Ishikawa (cell line): ENCODE measurements at regions not wholly inside any gene's neighbourhood (a gene's known extent, or its start where the extent isn't known, plus 50 kb on each side); places are given as distances from the start of the nearest gene placed in this dataset.

ENCODE experiments used
- CEBPB ChIP-seq: IDR thresholded peaks from 2 replicates; pipeline ENCODE4 v1.6.1; 2012
- CREB1 ChIP-seq: IDR thresholded peaks from 2 replicates; pipeline ENCODE4 v1.6.1; 2012; ENCODE audit warnings: low read depth
- EGR1 ChIP-seq: IDR thresholded peaks from 2 replicates; pipeline ENCODE4 v1.6.1; 2012
- EP300 ChIP-seq: IDR thresholded peaks from 2 replicates; pipeline ENCODE4 v1.6.1; 2012; ENCODE audit warnings: borderline replicate concordance
- FOXM1 ChIP-seq: IDR thresholded peaks from 2 replicates; pipeline ENCODE4 v1.6.1; 2012; ENCODE audit warnings: low read depth, borderline replicate concordance
- NFIC ChIP-seq: IDR thresholded peaks from 2 replicates; pipeline ENCODE4 v1.6.1; 2012
- RAD21 ChIP-seq: IDR thresholded peaks from 2 replicates; pipeline ENCODE4 v1.6.1; 2012; ENCODE audit warnings: low read depth
- TAF1 ChIP-seq: IDR thresholded peaks from 2 replicates; pipeline ENCODE4 v1.6.1; 2012; ENCODE audit warnings: low read depth, mild to moderate bottlenecking
- TCF12 ChIP-seq: IDR thresholded peaks from 2 replicates; pipeline ENCODE4 v1.6.1; 2012; ENCODE audit warnings: low read depth
- TEAD4 ChIP-seq: IDR thresholded peaks from 2 replicates; pipeline ENCODE4 v1.6.1; 2012
- USF1 ChIP-seq: IDR thresholded peaks from 2 replicates; pipeline ENCODE4 v1.6.1; 2012
- YY1 ChIP-seq: IDR thresholded peaks from 2 replicates; pipeline ENCODE4 v1.6.1; 2012; ENCODE audit warnings: low read depth
- TF ChIP-seq, protein P1 (sequence below): IDR thresholded peaks from 2 replicates; pipeline ENCODE4 v1.6.1; 2012; ENCODE audit warnings: low read depth, mild to moderate bottlenecking
- TF ChIP-seq, protein P2 (sequence below): IDR thresholded peaks from 2 replicates; pipeline ENCODE4 v1.6.1; 2012

DNA sequence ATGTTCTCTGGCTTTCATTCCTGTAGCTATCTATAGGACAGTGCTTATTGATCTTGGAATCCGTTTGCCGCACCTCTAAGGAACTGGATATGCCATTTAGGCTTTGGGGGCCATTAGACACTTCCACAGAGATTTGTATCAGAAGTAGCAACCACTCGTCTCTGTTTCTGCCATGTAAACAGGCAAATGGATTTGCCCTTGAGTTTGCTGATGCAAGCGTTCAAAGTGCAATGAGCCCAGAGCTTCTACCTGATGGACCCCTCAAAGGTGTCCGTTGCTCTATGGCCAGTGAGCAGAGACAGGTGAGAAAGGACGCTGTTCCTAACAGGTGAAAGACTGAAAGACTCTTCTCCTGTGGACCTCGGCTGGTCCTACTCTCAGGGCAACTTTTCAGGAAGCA, 302.9 kb downstream of the ZNF536 start:
- TF ChIP-seq TAF1 (no peak), EP300 (no peak), RAD21 (no peak), CEBPB (no peak), CREB1 (no peak), YY1 (no peak), USF1 (no peak), FOXM1 (no peak), TCF12 (no peak), EGR1 (no peak), NFIC (no peak), TEAD4 (no peak)
- TF ChIP-seq, protein P1, sequence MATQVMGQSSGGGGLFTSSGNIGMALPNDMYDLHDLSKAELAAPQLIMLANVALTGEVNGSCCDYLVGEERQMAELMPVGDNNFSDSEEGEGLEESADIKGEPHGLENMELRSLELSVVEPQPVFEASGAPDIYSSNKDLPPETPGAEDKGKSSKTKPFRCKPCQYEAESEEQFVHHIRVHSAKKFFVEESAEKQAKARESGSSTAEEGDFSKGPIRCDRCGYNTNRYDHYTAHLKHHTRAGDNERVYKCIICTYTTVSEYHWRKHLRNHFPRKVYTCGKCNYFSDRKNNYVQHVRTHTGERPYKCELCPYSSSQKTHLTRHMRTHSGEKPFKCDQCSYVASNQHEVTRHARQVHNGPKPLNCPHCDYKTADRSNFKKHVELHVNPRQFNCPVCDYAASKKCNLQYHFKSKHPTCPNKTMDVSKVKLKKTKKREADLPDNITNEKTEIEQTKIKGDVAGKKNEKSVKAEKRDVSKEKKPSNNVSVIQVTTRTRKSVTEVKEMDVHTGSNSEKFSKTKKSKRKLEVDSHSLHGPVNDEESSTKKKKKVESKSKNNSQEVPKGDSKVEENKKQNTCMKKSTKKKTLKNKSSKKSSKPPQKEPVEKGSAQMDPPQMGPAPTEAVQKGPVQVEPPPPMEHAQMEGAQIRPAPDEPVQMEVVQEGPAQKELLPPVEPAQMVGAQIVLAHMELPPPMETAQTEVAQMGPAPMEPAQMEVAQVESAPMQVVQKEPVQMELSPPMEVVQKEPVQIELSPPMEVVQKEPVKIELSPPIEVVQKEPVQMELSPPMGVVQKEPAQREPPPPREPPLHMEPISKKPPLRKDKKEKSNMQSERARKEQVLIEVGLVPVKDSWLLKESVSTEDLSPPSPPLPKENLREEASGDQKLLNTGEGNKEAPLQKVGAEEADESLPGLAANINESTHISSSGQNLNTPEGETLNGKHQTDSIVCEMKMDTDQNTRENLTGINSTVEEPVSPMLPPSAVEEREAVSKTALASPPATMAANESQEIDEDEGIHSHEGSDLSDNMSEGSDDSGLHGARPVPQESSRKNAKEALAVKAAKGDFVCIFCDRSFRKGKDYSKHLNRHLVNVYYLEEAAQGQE, result no peak
- TF ChIP-seq, protein P2, sequence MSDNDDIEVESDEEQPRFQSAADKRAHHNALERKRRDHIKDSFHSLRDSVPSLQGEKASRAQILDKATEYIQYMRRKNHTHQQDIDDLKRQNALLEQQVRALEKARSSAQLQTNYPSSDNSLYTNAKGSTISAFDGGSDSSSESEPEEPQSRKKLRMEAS, result no peak
